ENCODE measurements at regions not wholly inside any gene's neighbourhood (a gene's known extent, or its start where the extent isn't known, plus 50 kb on each side); places are given as distances from the start of the nearest gene placed in this dataset.

- dilution Hi-C loops (cut with MboI; ENCODE audit: extremely low pct_ligation_motif_present, low sequenced_read_pairs): no loop called here
- Histone ChIP-seq H3K27me3 (ENCODE audit: control insufficient read depth, extremely low read depth, insufficient read depth, low read length) (no peaks in the 10 kb centered on the region), H3K4me2 (ENCODE audit: control insufficient read depth, extremely low read depth, insufficient read depth, low read depth, low read length) (no peak overlapping the region), H3K9me1 (ENCODE audit: control insufficient read depth, extremely low read depth, insufficient read depth, low read length) (no peaks in the 10 kb centered on the region), H4K20me1 (ENCODE audit: control insufficient read depth, extremely low read depth, insufficient read depth, low read length) (no peaks in the 10 kb centered on the region), H3K4me1 (ENCODE audit: control insufficient read depth, extremely low read depth, insufficient read depth, low read length) (no peaks in the 10 kb centered on the region), H3K9ac (ENCODE audit: control insufficient read depth, extremely low read depth, insufficient read depth, low read length) (no peak overlapping the region), H3K79me2 (ENCODE audit: control insufficient read depth, insufficient read depth, low read length) (no peaks in the 10 kb centered on the region), H3K36me3 (ENCODE audit: control insufficient read depth in 2 of 2, extremely low read depth in 1 of 2, insufficient read depth in 2 of 2, low read length in 2 of 2) (no peaks in the 10 kb centered on the region), H3K27ac (ENCODE audit: control insufficient read depth, insufficient read depth, low read length) (no peak overlapping the region), H3K9me3 (ENCODE audit: control insufficient read depth, low read depth, low read length) (peaks cover 2% of the 10 kb centered on the region), H2AFZ (ENCODE audit: control insufficient read depth, low read length) (no peak overlapping the region), H3K4me3 (ENCODE audit: control insufficient read depth in 2 of 3, extremely low read depth in 1 of 3, insufficient read depth in 2 of 3, low read depth in 1 of 3, low read length in 3 of 3) (no peak overlapping the region)
- DNase-seq (ENCODE audit: low read depth, low spot score) (no peak), FAIRE-seq (no peak)
- TF ChIP-seq EZH2 (IDR thresholded peaks at IDR 0.05; ENCODE audit: low read length) (no peak), CTCF (optimal IDR thresholded peaks at IDR 0.05 in 1 of 3, IDR thresholded peaks at IDR 0.05 in 1 of 3, conservative IDR thresholded peaks at IDR 0.05 in 1 of 3; ENCODE audit: extremely low read depth in 1 of 3, insufficient read depth in 2 of 3, low read length in 3 of 3) (no peak)
Observed at GRCh38 chr18:77619525-77619924, 369.9 kb downstream of the GALR1 start.

- Histone ChIP-seq H3K4me2 (ENCODE audit: control insufficient read depth, extremely low read depth, insufficient read depth, low read depth, low read length) (no peak overlapping the region), H3K27ac (ENCODE audit: control insufficient read depth, insufficient read depth, low read length) (no peak overlapping the region), H2AFZ (ENCODE audit: control insufficient read depth, low read length) (no peak overlapping the region), H3K9ac (ENCODE audit: control insufficient read depth, extremely low read depth, insufficient read depth, low read length) (no peak overlapping the region), H4K20me1 (ENCODE audit: control insufficient read depth, extremely low read depth, insufficient read depth, low read length) (no peaks in the 10 kb centered on the region), H3K36me3 (ENCODE audit: control insufficient read depth in 2 of 2, extremely low read depth in 1 of 2, insufficient read depth in 2 of 2, low read length in 2 of 2) (no peaks in the 10 kb centered on the region), H3K9me1 (ENCODE audit: control insufficient read depth, extremely low read depth, insufficient read depth, low read length) (no peaks in the 10 kb centered on the region), H3K4me1 (ENCODE audit: control insufficient read depth, extremely low read depth, insufficient read depth, low read length) (no peaks in the 10 kb centered on the region), H3K79me2 (ENCODE audit: control insufficient read depth, insufficient read depth, low read length) (no peaks in the 10 kb centered on the region), H3K9me3 (ENCODE audit: control insufficient read depth, low read depth, low read length) (peaks cover 2% of the 10 kb centered on the region), H3K27me3 (ENCODE audit: control insufficient read depth, extremely low read depth, insufficient read depth, low read length) (no peaks in the 10 kb centered on the region), H3K4me3 (ENCODE audit: control insufficient read depth in 2 of 3, extremely low read depth in 1 of 3, insufficient read depth in 2 of 3, low read depth in 1 of 3, low read length in 3 of 3) (no peak overlapping the region)
- dilution Hi-C loops (cut with MboI; ENCODE audit: extremely low pct_ligation_motif_present, low sequenced_read_pairs): no loop called here
- no peak for FAIRE-seq
- TF ChIP-seq CTCF (optimal IDR thresholded peaks at IDR 0.05 in 1 of 3, IDR thresholded peaks at IDR 0.05 in 1 of 3, conservative IDR thresholded peaks at IDR 0.05 in 1 of 3; ENCODE audit: extremely low read depth in 1 of 3, insufficient read depth in 2 of 3, low read length in 3 of 3) (no peak), EZH2 (IDR thresholded peaks at IDR 0.05; ENCODE audit: low read length) (no peak)
- no peak for DNase-seq (ENCODE audit: low read depth, low spot score)
Observed at GRCh38 chr18:77622009-77622692, 372.5 kb downstream of the GALR1 start.

Data from keratinocyte (primary cell).